Psoas muscle (tissue), 7 donors: ENCODE measurements at regions not wholly inside any gene's neighbourhood (a gene's known extent, or its start where the extent isn't known, plus 50 kb on each side); places are given as distances from the start of the nearest gene placed in this dataset.
A peak's percentile ranks its signal among the peaks of the same experiment; 100 is the strongest.

Experiments
- ATAC-seq, 4 donors: fragments of 200-7000 bp; cut with Tn5 transposase; one replicate each; pipeline ENCODE4 v1.9.1; 2020; ENCODE audit warnings: moderate library complexity in 3 of 4, mild to moderate bottlenecking in 2 of 4
- DNase-seq, 2 donors: peaks; one replicate each; pipeline ENCODE4 v3.0.0-alpha.2; 2020
- H3K27ac ChIP-seq: fragments of 200-600 bp; one replicate; pipeline ENCODE4 v1.8.0; 2022
- H3K27me3 ChIP-seq, 3 donors: fragments of 200-600 bp in 1 of 3; one replicate each; pipeline versions ENCODE4 v1.6.1 to v1.8.0; 2013 to 2022; ENCODE audit warnings: low read length in 2 of 3, mild to moderate bottlenecking in 2 of 3, moderate library complexity in 1 of 3; ENCODE audit not compliant: insufficient read depth in 3 of 3
- H3K36me3 ChIP-seq, 2 donors: fragments of 200-600 bp in 1 of 2; one replicate each; pipeline versions ENCODE4 v1.6.1 to v1.8.0; 2013 to 2022; ENCODE audit warnings: low read depth in 1 of 2, mild to moderate bottlenecking in 1 of 2, moderate library complexity in 1 of 2; ENCODE audit not compliant: insufficient read depth in 1 of 2
- H3K4me1 ChIP-seq: fragments of 200-600 bp; one replicate; pipeline ENCODE4 v1.8.0; 2022
- H3K4me3 ChIP-seq: fragments of 200-600 bp; one replicate; pipeline ENCODE4 v1.8.0; 2022; ENCODE audit warnings: mild to moderate bottlenecking
- H3K9me3 ChIP-seq: fragments of 200-600 bp; one replicate; pipeline ENCODE4 v1.8.0; 2022
- CTCF ChIP-seq: fragments of 200-600 bp; IDR thresholded peaks from one replicate; pipeline ENCODE4 v1.8.0; 2022; ENCODE audit warnings: antibody characterized with exemption
- WGBS, 3 donors: extraction: QIAGEN DNeasy Blood & Tissue Kit; methylation state at CpG; one replicate each; pipeline versions ENCODE4 v1.1.6 to v1.1.7; 2013; 5-methylcytosine and 5-hydroxymethylcytosine counted together
- intact Hi-C, 2 donors: fragments of 100-400 bp; cut with DNase I; formaldehyde crosslinking; loops; one replicate each; pipeline versions ENCODE4 v1.11.0 to v1.14.2; 2022
- donor health status: healthy with polysubstance abuse.
- donor health status: DM: no; HTN: no; CAD: no; lungs with moderate emphysema.
- donor health status: Bipolar disorder and iron deficiency.
- donor health status: healthy.
- donor health status: DM: yes; HTN: yes; CAD: no.
- donor health status: DM: no; HTN: no; CAD: no.
- donor health status: DM: yes; HTN: yes; CAD: no.

- ATAC-seq, result no peak
- Histone ChIP-seq H3K27me3 (peaks cover 0 to 20% (median 3%) of the 10 kb centered on the region in 3 donors), H3K36me3 (no peaks in the 10 kb centered on the region), H3K4me1 (no peaks in the 10 kb centered on the region), H3K27ac (no peak overlapping the region), H3K4me3 (no peak overlapping the region), H3K9me3 (no peaks in the 10 kb centered on the region)
- no peak for DNase-seq
- TF ChIP-seq CTCF, result no peak
- WGBS, 3 donors, result 54 to 60% (median 59%) methylated on average over 10 of the region's 10 CpGs
- intact Hi-C loops, result no loop called here
Measured at GRCh38 chr18:76592981-76593381, 97.9 kb upstream of the ZNF516 start.

GRCh38 chr18:76592096-76592495, 97.1 kb upstream of the ZNF516 start:
- H3K9me3 ChIP-seq, result no peaks in the 10 kb centered on the region
- ATAC-seq (no peak), DNase-seq (no peak)
- H3K27ac ChIP-seq, result no peak overlapping the region
- H3K36me3 ChIP-seq, result no peaks in the 10 kb centered on the region
- peaks cover 0 to 20% (median 3%) of the 10 kb centered on the region in 3 donors for H3K27me3 ChIP-seq
- no peak overlapping the region for H3K4me3 ChIP-seq
- 83 to 86% (median 84%) methylated on average over 6 of the region's 6 CpGs for WGBS, 3 donors
- intact Hi-C loops, result no loop called here
- no peaks in the 10 kb centered on the region for H3K4me1 ChIP-seq
- no peak for TF ChIP-seq CTCF

GRCh38 chr18:76589866-76590265, 94.8 kb upstream of the ZNF516 start:
- ATAC-seq, result no peak
- WGBS, 3 donors, result 78 to 88% (median 80%) methylated on average over 14 of the region's 14 CpGs
- intact Hi-C loops, result no loop called here
- Histone ChIP-seq H3K27ac (no peak overlapping the region), H3K4me3 (no peak overlapping the region), H3K9me3 (no peaks in the 10 kb centered on the region), H3K27me3 (peaks cover 0 to 20% (median 3%) of the 10 kb centered on the region in 3 donors), H3K36me3 (no peaks in the 10 kb centered on the region), H3K4me1 (no peaks in the 10 kb centered on the region)
- no peak for TF ChIP-seq CTCF
- DNase-seq, result no peak

GRCh38 chr18:76589316-76589715, 94.3 kb upstream of the ZNF516 start:
- intact Hi-C loops, result no loop called here
- Histone ChIP-seq H3K4me3 (peak overlapping the region; percentile 43), H3K4me1 (no peaks in the 10 kb centered on the region), H3K36me3 (no peaks in the 10 kb centered on the region), H3K9me3 (no peaks in the 10 kb centered on the region), H3K27me3 (peaks cover 0 to 20% (median 3%) of the 10 kb centered on the region in 3 donors), H3K27ac (no peak overlapping the region)
- no peak for TF ChIP-seq CTCF
- ATAC-seq (no peak), DNase-seq (no peak)
- WGBS, 3 donors, result 40 to 54% (median 43%) methylated on average over 1 of the region's 1 CpG

GRCh38 chr18:76588601-76589226, 93.7 kb upstream of the ZNF516 start:
- no peak for TF ChIP-seq CTCF
- ATAC-seq, result no peak
- peaks cover 0 to 20% (median 3%) of the 10 kb centered on the region in 3 donors for H3K27me3 ChIP-seq

More at GRCh38 chr18:76588601-76589226, 93.7 kb upstream of the ZNF516 start:
- no peak for DNase-seq
- Histone ChIP-seq H3K9me3 (no peaks in the 10 kb centered on the region), H3K4me1 (no peaks in the 10 kb centered on the region), H3K27ac (no peak overlapping the region), H3K4me3 (peak overlapping the region; percentile 43), H3K36me3 (no peaks in the 10 kb centered on the region)
- intact Hi-C loops, result no loop called here
- WGBS, 3 donors, result 14 to 23% (median 19%) methylated on average over 21 of the region's 21 CpGs
